SK-N-SH (cell line): ENCODE measurements at regions not wholly inside any gene's neighbourhood (a gene's known extent, or its start where the extent isn't known, plus 50 kb on each side); places are given as distances from the start of the nearest gene placed in this dataset.

Experiments
- CTCF ChIA-PET: fragments of 300-600, 350-600 bp; formaldehyde crosslinking; extraction: SDS; loops from one replicate; lab custom pipeline; 2021; lab: Yijun Ruan, JAX
- POLR2A ChIA-PET: fragments of 350-600 bp; sonication (Branson Sonifier 250); formaldehyde crosslinking; extraction: SDS; loops from one replicate; lab custom pipeline; 2020; ENCODE audit warnings: antibody characterized with exemption, inconsistent platforms; lab: Yijun Ruan, JAX
- DNase-seq: peaks from one replicate; pipeline ENCODE4 v3.0.0; 2012
- H2AFZ ChIP-seq: fragments of 200-600 bp; sonication (generic); 2 replicates; pipeline ENCODE4 v1.8.1; 2016; ENCODE audit warnings: antibody characterized with exemption, mild to moderate bottlenecking, low read depth
- H3F3A ChIP-seq: fragments of 200-600 bp; sonication (generic); replicated peaks from 2 replicates; pipeline ENCODE3; 2016; ENCODE audit warnings: antibody characterized with exemption, mild to moderate bottlenecking; ENCODE audit not compliant: insufficient read depth
- H3K27ac ChIP-seq, 2 experiments: fragments of 200-500 bp in 1 of 2; fragments of 200-600 bp in 1 of 2; sonication (Bioruptor generic) in 1 of 2; sonication (generic), shearing (Covaris generic) in 1 of 2; 2 replicates each; pipeline versions ENCODE4 v1.5.1 to v1.6.1; 2014 to 2016; ENCODE audit warnings: low read depth in 2 of 2, inconsistent platforms in 1 of 2, low read length in 1 of 2, mild to moderate bottlenecking in 1 of 2, mixed read lengths in 1 of 2
- H3K27me3 ChIP-seq: fragments of 200-600 bp; sonication (generic), shearing (Covaris generic); 2 replicates; pipeline ENCODE4 v1.6.1; 2016; ENCODE audit warnings: mixed run types; ENCODE audit not compliant: insufficient read depth
- H3K36me3 ChIP-seq, 2 experiments: fragments of 200-500 bp in 1 of 2; fragments of 200-600 bp in 1 of 2; sonication (Bioruptor generic) in 1 of 2; sonication (generic) in 1 of 2; replicated peaks in 1 of 2; 2 replicates each; pipeline versions ENCODE3 to v1.5.1; 2014 to 2016; ENCODE audit warnings: low read length in 1 of 2, mild to moderate bottlenecking in 1 of 2; ENCODE audit not compliant: insufficient read depth in 2 of 2, control insufficient read depth in 1 of 2
- H3K4me1 ChIP-seq, 2 experiments: fragments of 200-500 bp in 1 of 2; fragments of 200-600 bp in 1 of 2; sonication (Bioruptor generic) in 1 of 2; sonication (generic), shearing (Covaris generic) in 1 of 2; 2 replicates each; pipeline versions ENCODE4 v1.5.1 to v1.6.1; 2014 to 2016; ENCODE audit warnings: low read depth in 1 of 2, low read length in 1 of 2, mixed run types in 1 of 2; ENCODE audit not compliant: insufficient read depth in 2 of 2, control insufficient read depth in 1 of 2
- H3K4me2 ChIP-seq: fragments of 200-600 bp; sonication (generic), shearing (Covaris generic); 2 replicates; pipeline ENCODE4 v1.6.1; 2017; ENCODE audit warnings: mixed run types
- H3K4me3 ChIP-seq, 2 experiments: fragments of 200-500 bp in 1 of 2; fragments of 200-600 bp in 1 of 2; sonication (Bioruptor generic) in 1 of 2; sonication (generic), shearing (Covaris generic) in 1 of 2; 2 replicates each; pipeline versions ENCODE4 v1.5.1 to v1.8.1; 2014 to 2016; ENCODE audit warnings: low read depth in 2 of 2, inconsistent platforms in 1 of 2, low read length in 1 of 2, mild to moderate bottlenecking in 1 of 2, mixed read lengths in 1 of 2, moderate library complexity in 1 of 2
- H3K79me2 ChIP-seq: fragments of 200-600 bp; sonication (generic); 2 replicates; pipeline ENCODE4 v1.8.1; 2017; ENCODE audit warnings: mild to moderate bottlenecking; ENCODE audit not compliant: insufficient read depth
- H3K9ac ChIP-seq: fragments of 200-600 bp; sonication (generic); 2 replicates; pipeline ENCODE4 v1.6.1; 2017; ENCODE audit warnings: mixed run types
- H3K9me2 ChIP-seq: fragments of 200-600 bp; sonication (generic); 2 replicates; pipeline ENCODE4 v1.6.1; 2017; ENCODE audit warnings: mixed run types
- H3K9me3 ChIP-seq: fragments of 200-600 bp; sonication (generic); 2 replicates; pipeline ENCODE4 v1.6.1; 2017; ENCODE audit warnings: mixed run types, mild to moderate bottlenecking, moderate library complexity
- H4K20me1 ChIP-seq: fragments of 200-600 bp; sonication (generic); 2 replicates; pipeline ENCODE4 v1.6.1; 2017; ENCODE audit warnings: mild to moderate bottlenecking, mixed run types; ENCODE audit not compliant: insufficient read depth
- CHD2 ChIP-seq: fragments of 150-350 bp; IDR thresholded peaks from 2 replicates; pipeline ENCODE4 v1.6.1; 2018; ENCODE audit warnings: low read length; ENCODE audit not compliant: partially characterized antibody
- ELF1 ChIP-seq: IDR thresholded peaks from 2 replicates; pipeline ENCODE4 v1.4.0; 2012
- FOXM1 ChIP-seq: IDR thresholded peaks from 2 replicates; pipeline ENCODE4 v1.4.0; 2012; ENCODE audit warnings: low read depth, mild to moderate bottlenecking
- GATA2 ChIP-seq: sonication (generic); formaldehyde crosslinking; IDR thresholded peaks from 2 replicates; pipeline ENCODE4 v1.5.0; 2020; ENCODE audit warnings: mild to moderate bottlenecking, missing genetic modification reagents
- IRF3 ChIP-seq: fragments of 150-350 bp; IDR thresholded peaks from 2 replicates; pipeline ENCODE4 v1.6.1; 2016; ENCODE audit warnings: mild to moderate bottlenecking, low read depth, low read length
- PBX3 ChIP-seq: IDR thresholded peaks from 2 replicates; pipeline ENCODE4; 2012
- RAD21 ChIP-seq: IDR thresholded peaks from 2 replicates; pipeline ENCODE4 v1.6.1; 2012; ENCODE audit warnings: mild to moderate bottlenecking, low read length
- RFX5 ChIP-seq: IDR thresholded peaks from 2 replicates; pipeline ENCODE4 v1.6.1; 2012; ENCODE audit warnings: mild to moderate bottlenecking, improper control_type of control experiment, low read length
- SIN3A ChIP-seq: IDR thresholded peaks from 2 replicates; pipeline ENCODE4 v1.6.1; 2012; ENCODE audit warnings: low read depth, mild to moderate bottlenecking, low read length, moderate library complexity, borderline replicate concordance
- SMC3 ChIP-seq: IDR thresholded peaks from 2 replicates; pipeline ENCODE4 v1.6.1; 2012; ENCODE audit warnings: low read depth, low read length, improper control_type of control experiment
- TAF1 ChIP-seq: IDR thresholded peaks from 2 replicates; pipeline ENCODE4 v1.6.1; 2012; ENCODE audit warnings: low read depth, mild to moderate bottlenecking, low read length, moderate library complexity, borderline replicate concordance
- TEAD4 ChIP-seq: IDR thresholded peaks from 2 replicates; pipeline ENCODE4 v1.4.0; 2012; ENCODE audit warnings: mild to moderate bottlenecking, borderline replicate concordance; ENCODE audit not compliant: insufficient read depth
- USF2 ChIP-seq: fragments of 150-350 bp; IDR thresholded peaks from 2 replicates; pipeline ENCODE4 v1.6.1; 2017; ENCODE audit warnings: antibody characterized with exemption, low read length, low read depth, borderline replicate concordance
- YY1 ChIP-seq: IDR thresholded peaks from 2 replicates; pipeline ENCODE4 v1.4.0; 2012; ENCODE audit warnings: low read depth, mild to moderate bottlenecking
- ZBTB33 ChIP-seq: IDR thresholded peaks from 2 replicates; pipeline ENCODE4 v1.4.0; 2012; ENCODE audit warnings: low read depth, borderline replicate concordance
- WGBS: methylation state at CpG from one replicate; pipeline ENCODE4 v1.1.6; 2017; ENCODE audit warnings: low lambda C conversion rate; 5-methylcytosine and 5-hydroxymethylcytosine counted together

GRCh38 chr6:149149653-149150052 lies 167.9 kb upstream of the TAB2 start:
- no peak overlapping the region for H3K4me2 ChIP-seq
- H3F3A ChIP-seq = no peaks in the 10 kb centered on the region
- no peak overlapping the region for H3K9ac ChIP-seq
- H2AFZ ChIP-seq = no peak overlapping the region
- WGBS = 56% methylated on average over 2 of the region's 2 CpGs
- TF ChIP-seq ELF1 (no peak), ZBTB33 (no peak), SIN3A (no peak), FOXM1 (no peak), USF2 (no peak), TAF1 (no peak), IRF3 (no peak), CHD2 (no peak), TEAD4 (no peak), GATA2 (no peak), PBX3 (no peak), RAD21 (no peak), YY1 (no peak), RFX5 (no peak), SMC3 (no peak)
- no peaks in the 10 kb centered on the region for H3K9me3 ChIP-seq
- no peak overlapping the region for H3K4me3 ChIP-seq
- H3K9me2 ChIP-seq = no peaks in the 10 kb centered on the region
- no peaks in the 10 kb centered on the region for H3K36me3 ChIP-seq
- H3K79me2 ChIP-seq = no peaks in the 10 kb centered on the region
- ChIA-PET CTCF (no interaction called here), POLR2A (no interaction called here)
- no peak for DNase-seq
- H3K4me1 ChIP-seq = peaks cover 0 to 2% of the 10 kb centered on the region in 2 experiments; a peak in 1 of 4 replicates
- H3K27ac ChIP-seq = no peak overlapping the region
- no peaks in the 10 kb centered on the region for H4K20me1 ChIP-seq
- no peaks in the 10 kb centered on the region for H3K27me3 ChIP-seq
